ENCODE measurements at regions not wholly inside any gene's neighbourhood (a gene's known extent, or its start where the extent isn't known, plus 50 kb on each side); places are given as distances from the start of the nearest gene placed in this dataset.

DNA sequence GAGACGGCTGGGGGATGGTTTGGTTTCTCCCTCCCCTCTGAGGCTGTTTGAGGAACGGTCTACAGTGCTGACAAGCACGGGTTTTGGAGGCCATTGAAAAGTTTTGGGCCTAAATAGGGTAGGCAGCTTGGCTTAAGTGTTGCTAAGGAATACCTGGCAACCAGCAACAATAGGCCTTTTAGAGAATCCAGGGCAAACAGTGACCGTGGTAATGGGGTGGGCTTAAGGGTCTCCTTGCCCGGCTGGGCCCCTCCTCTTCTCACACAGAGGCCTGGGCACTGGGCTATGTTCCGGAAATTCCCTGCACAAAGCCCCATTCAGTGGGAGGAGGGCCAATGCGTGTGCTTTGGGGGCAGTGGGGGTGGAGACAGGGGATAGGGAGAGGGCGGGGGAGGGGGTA, 55.4 kb downstream of the ASCL1 start:
- intact Hi-C loops (cut with micrococcal nuclease; ENCODE audit: unreplicated experiment) (no loop called here), in situ Hi-C loops (cut with HindIII; ENCODE audit: extremely low pct_ligation_motif_present, low pct_unique_long_range_greater_than_20kb) (no loop called here)
- FAIRE-seq, result no peak
- H3K79me2 ChIP-seq (ENCODE audit: insufficient read depth, low read length), result no peaks in the 10 kb centered on the region
- H3K27me3 ChIP-seq (ENCODE audit: control insufficient read depth in 1 of 2, insufficient read depth in 2 of 2, low read length in 2 of 2), result peaks cover 0 to 3% of the 10 kb centered on the region in 2 experiments; a peak in 1 of 5 replicates
- no peaks in the 10 kb centered on the region for H3K9me3 ChIP-seq (ENCODE audit: low read length)
- no peak for DNase-seq (ENCODE audit: low spot score)
- POLR2A ChIA-PET, result no interaction called here
- H4K20me1 ChIP-seq (ENCODE audit: insufficient read depth, low read length), result no peaks in the 10 kb centered on the region
- 5% methylated on average over 8 of the region's 8 CpGs for WGBS (ENCODE audit: low lambda C conversion rate)
- no peak overlapping the region for H3K27ac ChIP-seq (ENCODE audit: extremely low read length, insufficient read depth, low read length)
- no peak overlapping the region for H3K4me3 ChIP-seq (replicated peaks in 1 of 3; ENCODE audit: insufficient read depth in 1 of 3, low read depth in 2 of 3, low read length in 3 of 3)
- no peaks in the 10 kb centered on the region for H3K36me3 ChIP-seq (replicated peaks in 1 of 2; ENCODE audit: control insufficient read depth in 1 of 2, insufficient read depth in 2 of 2, low read length in 2 of 2)
- no peak overlapping the region for H3K9ac ChIP-seq (ENCODE audit: insufficient read depth, low read depth, low read length)
- no peak overlapping the region for H2AFZ ChIP-seq (ENCODE audit: low read length)
- BruUV-seq (replicated peaks), result no TSS peak
- TF ChIP-seq, protein P1, sequence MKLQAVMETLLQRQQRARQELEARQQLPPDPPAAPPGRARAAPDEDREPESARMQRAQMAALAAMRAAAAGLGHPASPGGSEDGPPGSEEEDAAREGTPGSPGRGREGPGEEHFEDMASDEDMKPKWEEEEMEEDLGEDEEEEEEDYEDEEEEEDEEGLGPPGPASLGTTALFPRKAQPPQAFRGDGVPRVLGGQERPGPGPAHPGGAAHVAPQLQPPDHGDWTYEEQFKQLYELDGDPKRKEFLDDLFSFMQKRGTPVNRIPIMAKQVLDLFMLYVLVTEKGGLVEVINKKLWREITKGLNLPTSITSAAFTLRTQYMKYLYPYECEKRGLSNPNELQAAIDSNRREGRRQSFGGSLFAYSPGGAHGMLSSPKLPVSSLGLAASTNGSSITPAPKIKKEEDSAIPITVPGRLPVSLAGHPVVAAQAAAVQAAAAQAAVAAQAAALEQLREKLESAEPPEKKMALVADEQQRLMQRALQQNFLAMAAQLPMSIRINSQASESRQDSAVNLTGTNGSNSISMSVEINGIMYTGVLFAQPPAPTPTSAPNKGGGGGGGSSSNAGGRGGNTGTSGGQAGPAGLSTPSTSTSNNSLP (IDR thresholded peaks at IDR 0.05; ENCODE audit: low read depth, low read length), result no peak
- no peak for TF ChIP-seq SMC3 (IDR thresholded peaks at IDR 0.05; ENCODE audit: low read length)
- TF ChIP-seq GTF3A (CRISPR knock-in tag; conservative IDR thresholded peaks at IDR 0.05), result no peak
- TF ChIP-seq, protein P2, sequence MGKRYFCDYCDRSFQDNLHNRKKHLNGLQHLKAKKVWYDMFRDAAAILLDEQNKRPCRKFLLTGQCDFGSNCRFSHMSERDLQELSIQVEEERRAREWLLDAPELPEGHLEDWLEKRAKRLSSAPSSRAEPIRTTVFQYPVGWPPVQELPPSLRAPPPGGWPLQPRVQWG (CRISPR knock-in tag; IDR thresholded peaks at IDR 0.05; ENCODE audit: borderline replicate concordance, low read depth), result no peak
- no peak for TF ChIP-seq RELA (CRISPR knock-in tag; IDR thresholded peaks at IDR 0.05)
- no peak for TF ChIP-seq ZFP41 (CRISPR knock-in tag; IDR thresholded peaks at IDR 0.05; ENCODE audit: borderline replicate concordance)
- TF ChIP-seq ZNF891 (CRISPR knock-in tag; IDR thresholded peaks at IDR 0.05), result no peak
- TF ChIP-seq, protein P3, sequence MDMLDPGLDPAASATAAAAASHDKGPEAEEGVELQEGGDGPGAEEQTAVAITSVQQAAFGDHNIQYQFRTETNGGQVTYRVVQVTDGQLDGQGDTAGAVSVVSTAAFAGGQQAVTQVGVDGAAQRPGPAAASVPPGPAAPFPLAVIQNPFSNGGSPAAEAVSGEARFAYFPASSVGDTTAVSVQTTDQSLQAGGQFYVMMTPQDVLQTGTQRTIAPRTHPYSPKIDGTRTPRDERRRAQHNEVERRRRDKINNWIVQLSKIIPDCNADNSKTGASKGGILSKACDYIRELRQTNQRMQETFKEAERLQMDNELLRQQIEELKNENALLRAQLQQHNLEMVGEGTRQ (IDR thresholded peaks at IDR 0.05; ENCODE audit: low read depth, low read length), result no peak
- TF ChIP-seq, protein P3 (CRISPR knock-in tag; IDR thresholded peaks at IDR 0.05; ENCODE audit: borderline replicate concordance), result no peak
- TF ChIP-seq HMG20B (CRISPR knock-in tag; conservative IDR thresholded peaks at IDR 0.05), result no peak
- no peak for TF ChIP-seq SSRP1 (CRISPR knock-in tag; IDR thresholded peaks at IDR 0.05)
- no peak for TF ChIP-seq NFRKB (IDR thresholded peaks at IDR 0.05)
- TF ChIP-seq, protein P4, sequence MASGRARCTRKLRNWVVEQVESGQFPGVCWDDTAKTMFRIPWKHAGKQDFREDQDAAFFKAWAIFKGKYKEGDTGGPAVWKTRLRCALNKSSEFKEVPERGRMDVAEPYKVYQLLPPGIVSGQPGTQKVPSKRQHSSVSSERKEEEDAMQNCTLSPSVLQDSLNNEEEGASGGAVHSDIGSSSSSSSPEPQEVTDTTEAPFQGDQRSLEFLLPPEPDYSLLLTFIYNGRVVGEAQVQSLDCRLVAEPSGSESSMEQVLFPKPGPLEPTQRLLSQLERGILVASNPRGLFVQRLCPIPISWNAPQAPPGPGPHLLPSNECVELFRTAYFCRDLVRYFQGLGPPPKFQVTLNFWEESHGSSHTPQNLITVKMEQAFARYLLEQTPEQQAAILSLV (CRISPR knock-in tag; IDR thresholded peaks at IDR 0.05; ENCODE audit: borderline replicate concordance), result no peak
- no peak for TF ChIP-seq TMF1 (CRISPR knock-in tag; IDR thresholded peaks at IDR 0.05; ENCODE audit: low read depth)
- no peak overlapping the region for H3K4me2 ChIP-seq (ENCODE audit: low read depth, low read length)
- no peak for ATAC-seq
- CTCF ChIA-PET (ENCODE audit: low intra/inter-chr PET ratio, low total read pairs), result no interaction called here
- no peaks in the 10 kb centered on the region for H3K4me1 ChIP-seq (ENCODE audit: insufficient read depth, low read length)
